Lower lobe of right lung (tissue), 2 donors: ENCODE measurements at regions not wholly inside any gene's neighbourhood (a gene's known extent, or its start where the extent isn't known, plus 50 kb on each side); places are given as distances from the start of the nearest gene placed in this dataset.
"Not testable (repeated sequence)": the region's sequence is repeated elsewhere in the genome, so short reads cannot be mapped to it uniquely, and the experiment has no call there.

Experiments used
- ATAC-seq, 2 donors: fragments of 200-7000 bp; cut with Tn5 transposase; one replicate each; pipeline ENCODE4 v1.9.1; 2020 to 2022; ENCODE audit warnings: mild to moderate bottlenecking in 2 of 2, moderate library complexity in 2 of 2
- DNase-seq: peaks from one replicate; pipeline ENCODE4 v3.0.0-alpha.2; 2020
- H3K27ac ChIP-seq: fragments of 200-600 bp; one replicate; pipeline ENCODE4 v1.8.0; 2022
- H3K27me3 ChIP-seq: fragments of 200-600 bp; one replicate; pipeline ENCODE4 v1.8.0; 2022; ENCODE audit warnings: low read depth
- H3K36me3 ChIP-seq: fragments of 200-600 bp; one replicate; pipeline ENCODE4 v1.8.0; 2022; ENCODE audit warnings: mild to moderate bottlenecking
- H3K4me1 ChIP-seq: fragments of 200-600 bp; one replicate; pipeline ENCODE4 v1.8.0; 2022
- H3K4me3 ChIP-seq: fragments of 200-600 bp; one replicate; pipeline ENCODE4 v1.8.0; 2022; ENCODE audit warnings: mild to moderate bottlenecking
- H3K9me3 ChIP-seq: fragments of 200-600 bp; one replicate; pipeline ENCODE4 v1.8.0; 2022
- CTCF ChIP-seq: fragments of 200-600 bp; IDR thresholded peaks from one replicate; pipeline ENCODE4 v1.8.0; 2022; ENCODE audit warnings: antibody characterized with exemption, mild to moderate bottlenecking
- intact Hi-C: fragments of 100-400 bp; cut with DNase I; formaldehyde crosslinking; loops from one replicate; pipeline ENCODE4 v1.11.0; 2022
- donor health status: DM: no; HTN: yes; CAD: no; lungs with severe emphysema.

GRCh38 chr16:26983426-26983825, 83.3 kb upstream of the C16orf82 start:
- Histone ChIP-seq H3K9me3 (no peaks in the 10 kb centered on the region), H3K27ac (no peak overlapping the region), H3K27me3 (no peaks in the 10 kb centered on the region), H3K4me3 (no peak overlapping the region), H3K36me3 (no peaks in the 10 kb centered on the region), H3K4me1 (no peaks in the 10 kb centered on the region)
- intact Hi-C loops: no loop called here
- ATAC-seq (no peak), DNase-seq (no peak)
- no peak for TF ChIP-seq CTCF

DNA sequence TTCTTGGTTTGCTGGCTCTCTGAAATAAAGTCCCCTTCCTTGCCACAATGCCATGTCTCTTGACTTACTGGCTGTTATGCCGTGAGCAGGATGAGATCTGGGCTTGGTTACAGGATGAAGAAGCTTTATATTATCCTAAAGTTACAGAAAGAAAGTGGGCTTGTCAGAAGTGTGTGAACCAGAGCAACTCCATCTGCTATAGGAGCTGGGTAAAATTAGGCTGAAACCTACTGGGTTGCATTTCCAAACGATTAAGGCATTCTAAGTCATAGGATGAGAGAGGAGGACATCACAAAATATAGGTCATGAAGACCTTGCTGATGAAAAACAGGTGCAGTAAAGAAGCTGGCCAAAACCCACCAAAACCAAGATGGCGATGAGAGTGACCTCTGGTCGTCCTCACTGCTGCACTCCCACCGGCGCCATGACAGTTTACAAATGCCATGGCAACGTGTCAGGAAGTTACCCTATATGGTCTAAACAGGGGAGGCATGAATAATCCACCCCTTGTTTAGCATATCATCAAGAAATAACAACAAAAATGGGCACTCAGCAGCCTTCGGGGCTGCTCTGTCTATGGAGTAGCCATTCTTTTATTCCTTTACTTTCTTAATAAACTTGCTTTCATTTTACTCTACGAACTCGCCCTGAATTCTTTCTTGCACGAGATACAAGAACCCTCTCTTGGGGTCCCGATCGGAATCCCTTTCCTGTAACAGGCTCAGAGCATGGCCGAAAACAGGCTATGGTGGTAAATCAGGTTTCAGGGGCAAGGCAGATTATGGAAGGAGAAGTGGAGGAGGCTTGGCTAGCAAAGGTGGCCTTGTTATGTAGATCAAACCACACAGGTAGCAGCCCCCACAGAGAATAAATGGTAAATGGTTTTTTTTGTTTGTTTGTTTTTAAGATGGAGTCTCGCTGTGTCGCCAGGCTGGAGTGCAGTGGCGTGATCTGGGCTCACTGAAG, 81.3 kb upstream of the C16orf82 start:
- no peaks in the 10 kb centered on the region for H3K27me3 ChIP-seq
- no peak overlapping the region for H3K27ac ChIP-seq
- no peak overlapping the region for H3K4me3 ChIP-seq
- intact Hi-C loops: no loop called here
- H3K9me3 ChIP-seq: no peaks in the 10 kb centered on the region
- no peak for TF ChIP-seq CTCF
- DNase-seq (no peak), ATAC-seq (no peak)
- H3K4me1 ChIP-seq: no peaks in the 10 kb centered on the region
- no peaks in the 10 kb centered on the region for H3K36me3 ChIP-seq

DNA sequence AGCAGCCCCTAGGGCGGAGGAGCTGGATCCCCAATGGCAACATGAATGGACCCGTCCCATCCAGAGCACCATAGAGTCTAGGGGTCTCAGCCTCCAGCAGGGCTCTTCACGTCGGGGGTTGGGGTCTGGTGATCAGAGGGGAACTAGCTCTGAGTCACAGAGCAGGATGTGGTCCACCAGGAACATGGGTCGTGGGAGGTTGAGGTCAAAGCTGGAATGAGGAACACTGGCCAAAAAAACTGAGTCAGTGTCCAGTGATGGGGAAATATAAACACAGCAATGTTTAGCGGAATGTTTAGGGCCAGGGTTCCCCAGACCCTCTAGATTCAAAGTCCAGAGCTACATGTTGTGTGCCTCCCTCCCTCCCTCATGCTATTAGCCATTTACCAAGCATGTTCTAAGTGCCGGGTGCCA, 79.1 kb upstream of the C16orf82 start:
- TF ChIP-seq CTCF: no peak

GRCh38 chr16:26988186-26988585, 78.5 kb upstream of the C16orf82 start:
- H3K36me3 ChIP-seq: no peaks in the 10 kb centered on the region
- no peaks in the 10 kb centered on the region for H3K27me3 ChIP-seq
- intact Hi-C loops: no loop called here
- H3K4me1 ChIP-seq: no peaks in the 10 kb centered on the region
- ATAC-seq: no peak
- no peak overlapping the region for H3K27ac ChIP-seq
- no peak for TF ChIP-seq CTCF
- H3K4me3 ChIP-seq: no peak overlapping the region
- no peak for DNase-seq
- no peaks in the 10 kb centered on the region for H3K9me3 ChIP-seq

More for the DNA sequence above, 79.1 kb upstream of the C16orf82 start:
- Histone ChIP-seq H3K4me3 (no peak overlapping the region), H3K27me3 (no peaks in the 10 kb centered on the region), H3K9me3 (no peaks in the 10 kb centered on the region), H3K36me3 (no peaks in the 10 kb centered on the region), H3K27ac (no peak overlapping the region), H3K4me1 (no peaks in the 10 kb centered on the region)
- ATAC-seq (no peak), DNase-seq (no peak)
- intact Hi-C loops: no loop called here

DNA sequence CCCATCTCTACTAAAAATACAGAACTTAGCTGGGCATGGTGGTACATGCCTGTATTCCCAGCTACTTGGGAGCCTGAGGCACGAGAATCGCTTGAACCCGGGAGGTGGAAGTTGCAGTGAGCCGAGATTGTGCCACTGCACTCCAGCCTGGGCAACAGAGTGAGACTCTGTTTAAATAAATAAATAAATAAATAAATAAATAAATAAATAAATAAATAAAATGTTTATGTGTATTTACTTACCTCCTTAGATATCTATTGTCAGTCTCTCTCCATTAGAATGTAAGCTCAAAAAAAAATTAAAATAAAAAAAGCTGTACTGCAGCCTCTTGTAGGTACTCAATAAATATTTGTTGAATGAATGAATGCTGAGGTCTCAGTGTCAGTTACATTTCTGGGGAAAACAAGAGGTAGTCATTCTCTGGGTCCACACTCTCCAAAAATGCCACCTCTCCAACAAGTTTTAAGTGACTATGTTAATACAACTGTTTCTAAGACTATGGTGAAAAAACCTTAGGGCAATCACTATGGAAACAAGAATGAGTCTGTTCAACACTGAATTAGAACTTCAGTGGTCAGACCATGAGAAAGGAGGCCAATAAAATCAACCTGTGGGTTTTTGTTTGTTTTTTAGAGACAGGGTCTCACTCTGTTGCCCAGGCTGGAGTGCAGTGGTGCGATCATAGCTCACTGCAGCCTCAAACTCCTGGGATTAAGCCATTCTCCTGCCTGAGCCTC, 76.2 kb upstream of the C16orf82 start:
- ATAC-seq, DNase-seq, intact Hi-C loops, H3K27ac ChIP-seq, H3K27me3 ChIP-seq, H3K36me3 ChIP-seq, H3K4me1 ChIP-seq, H3K4me3 ChIP-seq, H3K9me3 ChIP-seq: not testable (repeated sequence)
